Gastrocnemius medialis (tissue), 4 donors: ENCODE measurements at regions not wholly inside any gene's neighbourhood (a gene's known extent, or its start where the extent isn't known, plus 50 kb on each side); places are given as distances from the start of the nearest gene placed in this dataset.
A peak's percentile ranks its signal among the peaks of the same experiment; 100 is the strongest.

Experiments
- ATAC-seq, 2 donors: fragments of 150-250 bp; one replicate each; pipeline ENCODE4 v1.9.1; 2016
- DNase-seq, 2 donors: peaks; one replicate each; pipeline ENCODE4 v3.0.0-alpha.2; 2019
- H3K27ac ChIP-seq, 4 donors: fragments of 200-600 bp; sonication (generic); 1 replicate in 1 of 4; 2 replicates in 3 of 4; pipeline ENCODE4 v1.5.1; 2016 to 2018; ENCODE audit warnings: mild to moderate bottlenecking in 2 of 4, moderate library complexity in 1 of 4
- H3K27me3 ChIP-seq, 3 donors: fragments of 200-600 bp; sonication (generic) in 2 of 3; 1 replicate in 1 of 3; 2 replicates in 2 of 3; pipeline versions ENCODE4 v1.5.1 to v1.6.0; 2016 to 2019; ENCODE audit warnings: mild to moderate bottlenecking in 1 of 3, moderate library complexity in 1 of 3
- H3K36me3 ChIP-seq, 2 donors: fragments of 200-600 bp; sonication (generic) in 1 of 2; one replicate each; pipeline ENCODE4 v1.5.1; 2017 to 2018
- H3K4me1 ChIP-seq, 2 donors: fragments of 200-600 bp; sonication (generic) in 1 of 2; one replicate each; pipeline ENCODE4 v1.5.1; 2016 to 2017; ENCODE audit warnings: mild to moderate bottlenecking in 2 of 2
- H3K4me3 ChIP-seq, 4 donors: fragments of 200-600 bp; sonication (generic) in 3 of 4; 1 replicate in 1 of 4; 2 replicates in 3 of 4; pipeline ENCODE4 v1.5.1; 2016 to 2019; ENCODE audit warnings: mild to moderate bottlenecking in 2 of 4
- H3K9me3 ChIP-seq, 3 donors: fragments of 200-600 bp; sonication (generic) in 2 of 3; 1 replicate in 1 of 3; 2 replicates in 2 of 3; pipeline ENCODE4 v1.5.1; 2016 to 2019
- POLR2A ChIP-seq, 2 donors: fragments of 450-650 bp; IDR thresholded peaks; one replicate each; pipeline ENCODE4 v1.6.1; 2017; ENCODE audit warnings: antibody characterized with exemption in 2 of 2, mild to moderate bottlenecking in 2 of 2, moderate library complexity in 2 of 2
- in situ Hi-C, 4 donors: fragments of 200-750 bp; cut with MboI; loops; one replicate each; pipeline versions ENCODE4 v1.15.0 to v1.8.0; 2017; ENCODE audit warnings: low sequenced_read_pairs in 4 of 4
- intact Hi-C: fragments of 100-400 bp; cut with DNase I; formaldehyde crosslinking; loops from one replicate; pipeline ENCODE4 v1.15.1; 2023; ENCODE audit warnings: low total_unique reads
- TF ChIP-seq, protein P1 (sequence below), 5 experiments: fragments of 450-650 bp in 3 of 5; fragments of 200-600 bp in 2 of 5; sonication (generic) in 2 of 5; IDR thresholded peaks in 4 of 5; conservative IDR thresholded peaks in 1 of 5; 1 replicate in 4 of 5; 2 replicates in 1 of 5; pipeline ENCODE4 v1.5.1; 2016 to 2019; ENCODE audit warnings: antibody characterized with exemption in 5 of 5, mild to moderate bottlenecking in 3 of 5, moderate library complexity in 3 of 5

DNA sequence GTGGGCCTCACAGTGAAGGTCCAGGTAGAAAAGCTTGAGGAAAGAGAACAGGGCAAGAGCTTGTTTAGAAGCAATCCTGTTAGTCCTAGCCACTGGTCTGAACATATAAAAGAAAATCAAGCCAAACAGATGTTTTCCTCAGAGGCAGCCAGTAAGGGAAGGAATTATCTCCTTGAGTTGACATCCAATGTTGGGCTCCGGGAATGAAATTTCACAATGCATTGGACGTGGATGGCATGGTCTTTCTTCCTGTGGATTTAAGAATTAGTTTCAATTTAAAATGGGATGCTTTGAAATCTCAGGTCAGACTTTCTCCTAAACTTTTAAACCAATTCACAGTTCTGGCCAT, 92.1 kb downstream of the ACKR3 start:
- Histone ChIP-seq H3K4me3 (no peak overlapping the region), H3K36me3 (no peaks in the 10 kb centered on the region), H3K9me3 (no peaks in the 10 kb centered on the region), H3K27me3 (no peaks in the 10 kb centered on the region), H3K27ac (peak overlapping the region; percentile 56 to 73 (median 63)), H3K4me1 (peaks cover 13 to 17% of the 10 kb centered on the region in 2 donors)
- in situ Hi-C loops (no loop called here), intact Hi-C loops (loop anchor here (5.0 kb wide), 2 partner anchors 89 to 311 kb away; no protein-coding TSS in a partner anchor)
- TF ChIP-seq, protein P1, sequence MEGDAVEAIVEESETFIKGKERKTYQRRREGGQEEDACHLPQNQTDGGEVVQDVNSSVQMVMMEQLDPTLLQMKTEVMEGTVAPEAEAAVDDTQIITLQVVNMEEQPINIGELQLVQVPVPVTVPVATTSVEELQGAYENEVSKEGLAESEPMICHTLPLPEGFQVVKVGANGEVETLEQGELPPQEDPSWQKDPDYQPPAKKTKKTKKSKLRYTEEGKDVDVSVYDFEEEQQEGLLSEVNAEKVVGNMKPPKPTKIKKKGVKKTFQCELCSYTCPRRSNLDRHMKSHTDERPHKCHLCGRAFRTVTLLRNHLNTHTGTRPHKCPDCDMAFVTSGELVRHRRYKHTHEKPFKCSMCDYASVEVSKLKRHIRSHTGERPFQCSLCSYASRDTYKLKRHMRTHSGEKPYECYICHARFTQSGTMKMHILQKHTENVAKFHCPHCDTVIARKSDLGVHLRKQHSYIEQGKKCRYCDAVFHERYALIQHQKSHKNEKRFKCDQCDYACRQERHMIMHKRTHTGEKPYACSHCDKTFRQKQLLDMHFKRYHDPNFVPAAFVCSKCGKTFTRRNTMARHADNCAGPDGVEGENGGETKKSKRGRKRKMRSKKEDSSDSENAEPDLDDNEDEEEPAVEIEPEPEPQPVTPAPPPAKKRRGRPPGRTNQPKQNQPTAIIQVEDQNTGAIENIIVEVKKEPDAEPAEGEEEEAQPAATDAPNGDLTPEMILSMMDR (IDR thresholded peaks at IDR 0.05 in 4 of 5, conservative IDR thresholded peaks at IDR 0.05 in 1 of 5), result no peak
- peak in 1 of 2 donors; percentile 27 for DNase-seq
- peak; percentile 69 to 71 for ATAC-seq

DNA sequence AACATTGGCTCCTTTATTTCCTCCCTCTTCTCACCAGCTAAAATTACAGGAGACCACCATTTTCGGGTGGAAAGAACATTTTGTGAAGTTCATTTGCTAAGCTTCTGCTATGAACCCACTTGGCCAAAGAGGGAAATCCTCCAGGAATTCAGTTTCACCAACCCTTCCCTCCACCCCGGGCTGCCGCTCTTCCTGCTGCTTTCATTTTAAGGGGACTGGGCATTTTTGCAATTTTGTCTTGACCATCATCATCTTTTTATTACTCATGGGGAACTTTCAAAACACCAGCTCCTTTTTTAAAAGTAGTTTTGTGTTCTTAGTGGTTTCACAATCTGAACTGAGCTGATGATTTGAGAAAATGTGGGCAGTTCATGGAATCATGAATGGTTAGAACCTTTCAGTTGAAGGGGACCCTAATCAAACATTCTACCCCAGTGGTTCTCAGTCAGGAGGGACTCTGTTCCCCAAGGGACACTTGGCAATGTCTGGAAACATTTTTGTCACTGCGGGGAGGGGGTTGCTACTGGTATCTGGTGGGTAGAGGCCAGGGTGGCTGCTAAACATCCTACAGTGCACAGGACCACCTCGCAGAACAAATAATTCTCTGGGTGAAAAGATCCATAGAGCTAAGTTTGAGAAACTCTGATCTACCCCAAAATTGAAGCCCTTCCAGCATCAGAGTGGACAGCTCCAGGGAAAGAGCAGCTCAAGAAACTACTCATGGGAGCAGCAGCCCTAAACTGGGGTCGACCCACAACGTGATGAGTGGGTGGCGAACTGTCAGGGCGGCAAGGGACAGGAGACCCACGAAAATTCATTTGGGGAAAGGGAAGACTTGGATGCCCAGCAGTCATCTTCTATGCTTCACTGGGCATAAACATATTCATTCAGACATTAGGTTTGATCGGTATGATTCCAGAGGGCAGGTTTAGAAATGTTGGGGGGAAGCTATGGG, 92.9 kb downstream of the ACKR3 start:
- Histone ChIP-seq H3K27me3 (no peaks in the 10 kb centered on the region), H3K4me1 (peaks cover 13 to 17% of the 10 kb centered on the region in 2 donors), H3K9me3 (no peaks in the 10 kb centered on the region), H3K27ac (peak overlapping the region; percentile 56 to 73 (median 63)), H3K4me3 (no peak overlapping the region), H3K36me3 (no peaks in the 10 kb centered on the region)
- intact Hi-C loops, result loop anchor here (5.0 kb wide), 2 partner anchors 90 to 310 kb away; no protein-coding TSS in a partner anchor
- ATAC-seq, result peak; percentile 18 to 35
- in situ Hi-C loops, result no loop called here
- no peak for DNase-seq
- peak in 1 of 2 donors; percentile 4 for TF ChIP-seq POLR2A (IDR thresholded peaks at IDR 0.05)
- TF ChIP-seq, protein P1 (IDR thresholded peaks at IDR 0.05 in 4 of 5, conservative IDR thresholded peaks at IDR 0.05 in 1 of 5), result no peak

DNA sequence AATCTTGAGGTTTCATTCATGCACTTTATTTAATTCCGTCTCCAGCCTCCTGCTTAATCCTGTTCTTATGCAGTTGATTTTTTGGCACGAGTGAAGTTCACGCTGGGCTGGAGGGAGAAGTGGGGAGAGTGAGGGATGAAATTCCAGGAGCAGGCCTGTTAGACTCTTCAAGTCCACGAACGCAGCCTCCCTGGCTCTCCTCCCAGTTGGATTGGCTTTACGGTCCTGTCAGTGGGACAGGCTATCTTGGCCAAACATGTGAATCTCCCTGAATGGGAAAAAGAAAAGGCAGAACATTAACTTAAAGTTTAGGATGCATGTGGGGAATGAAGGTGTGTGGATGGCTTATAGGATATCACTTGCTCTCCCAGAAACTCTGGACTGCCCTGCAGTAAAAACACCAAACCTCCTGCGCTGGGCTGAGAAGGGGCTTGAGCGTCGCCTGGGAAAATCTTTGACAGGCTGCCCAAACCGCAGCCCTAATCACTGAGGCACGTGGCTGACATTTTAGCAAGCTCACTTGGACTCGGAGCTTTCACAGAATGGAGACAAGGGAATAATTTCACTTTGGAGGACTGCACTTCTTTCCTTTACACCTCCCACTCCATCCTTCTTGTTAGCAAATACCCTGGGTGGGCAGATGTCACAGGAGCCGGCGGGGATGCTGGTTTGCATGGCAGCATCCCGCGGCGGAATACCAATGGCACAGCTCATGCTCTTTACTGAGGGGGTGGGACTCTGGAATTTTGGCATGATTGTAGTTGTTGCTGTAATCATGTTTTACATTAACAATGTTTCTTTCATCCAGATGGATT, 93.9 kb downstream of the ACKR3 start:
- H3K27ac ChIP-seq, result peak overlapping the region; percentile 56 to 73 (median 63)
- ATAC-seq (peak; percentile 36 to 45), DNase-seq (peak; percentile 35 to 62)
- no peaks in the 10 kb centered on the region for H3K9me3 ChIP-seq
- H3K4me3 ChIP-seq, result no peak overlapping the region
- TF ChIP-seq POLR2A (IDR thresholded peaks at IDR 0.05), result no peak
- TF ChIP-seq, protein P1 (IDR thresholded peaks at IDR 0.05 in 4 of 5, conservative IDR thresholded peaks at IDR 0.05 in 1 of 5), result no peak
- intact Hi-C loops, result loop anchor here (5.0 kb wide), 2 partner anchors 91 to 309 kb away; no protein-coding TSS in a partner anchor
- H3K36me3 ChIP-seq, result no peaks in the 10 kb centered on the region
- no peaks in the 10 kb centered on the region for H3K27me3 ChIP-seq
- in situ Hi-C loops, result no loop called here
- H3K4me1 ChIP-seq, result peaks cover 13 to 17% of the 10 kb centered on the region in 2 donors

DNA sequence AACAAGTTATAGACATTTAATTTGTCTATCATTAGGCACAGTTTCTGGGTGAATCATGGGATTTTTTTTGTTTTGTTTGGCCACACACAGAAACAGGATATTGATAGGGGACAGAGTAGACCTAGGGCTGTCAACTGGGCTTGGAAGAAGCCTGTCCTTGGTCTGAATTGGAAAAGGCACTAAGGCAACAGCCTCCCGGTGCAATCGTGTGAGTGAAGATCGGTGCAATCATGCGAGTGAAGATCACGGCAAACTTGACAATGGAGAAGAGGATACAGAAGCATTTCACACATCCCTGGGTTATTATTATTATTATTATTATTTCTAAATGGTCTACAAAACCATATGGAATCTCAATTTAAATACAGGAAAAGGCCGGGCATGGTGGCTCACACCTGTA, 94.5 kb downstream of the ACKR3 start:
- intact Hi-C loops (loop anchor here (5.0 kb wide), 2 partner anchors 92 to 308 kb away; no protein-coding TSS in a partner anchor), in situ Hi-C loops (no loop called here)
- no peak overlapping the region for H3K4me3 ChIP-seq
- no peak for ATAC-seq
- no peak for TF ChIP-seq POLR2A (IDR thresholded peaks at IDR 0.05)
- TF ChIP-seq, protein P1 (IDR thresholded peaks at IDR 0.05 in 4 of 5, conservative IDR thresholded peaks at IDR 0.05 in 1 of 5), result no peak
- no peaks in the 10 kb centered on the region for H3K36me3 ChIP-seq
- DNase-seq, result no peak
- H3K27ac ChIP-seq, result peak overlapping the region in 2 of 4 donors; percentile 56 to 73
- peaks cover 13 to 17% of the 10 kb centered on the region in 2 donors for H3K4me1 ChIP-seq
- H3K27me3 ChIP-seq, result no peaks in the 10 kb centered on the region
- H3K9me3 ChIP-seq, result no peaks in the 10 kb centered on the region
